Panc1 (cell line): ENCODE measurements at regions not wholly inside any gene's neighbourhood (a gene's known extent, or its start where the extent isn't known, plus 50 kb on each side); places are given as distances from the start of the nearest gene placed in this dataset.

Experiments
- ATAC-seq: fragments of 200-7000 bp; cut with Tn5 transposase; 2 replicates; pipeline ENCODE4 v1.9.1; 2020; ENCODE audit warnings: mild to moderate bottlenecking, moderate library complexity
- BruUV-seq: library from RNA; stranded (reverse); fragments of 400-500 nt; replicated peaks from 2 replicates; lab custom pipeline; 2021; lab: Mats Ljungman, UMichigan
- CTCF ChIA-PET: fragments of 300-600 bp; sonication (Branson Sonifier 250); formaldehyde crosslinking; loops from one replicate; lab custom pipeline; 2022; ENCODE audit warnings: antibody characterized with exemption; lab: Charles Lee
- POLR2A ChIA-PET: fragments of 300-600 bp; sonication (Branson Sonifier 250); formaldehyde crosslinking; loops from one replicate; lab custom pipeline; 2022; ENCODE audit warnings: antibody characterized with exemption; lab: Charles Lee
- DNase-seq: peaks from one replicate; pipeline ENCODE4 v3.0.0-alpha.2; 2010; ENCODE audit warnings: low read depth, low spot score
- H3K27ac ChIP-seq: 2 replicates; pipeline ENCODE4 v1.5.1; 2011; ENCODE audit warnings: mild to moderate bottlenecking, low read length, inconsistent platforms
- H3K27me3 ChIP-seq: fragments of 200-500 bp; sonication (Bioruptor generic); 2 replicates; pipeline ENCODE4 v1.6.0; 2014; ENCODE audit warnings: low read length, inconsistent platforms; ENCODE audit not compliant: control insufficient read depth, insufficient read depth
- H3K36me3 ChIP-seq: fragments of 200-500 bp; sonication (Bioruptor generic); 2 replicates; pipeline ENCODE4 v1.5.1; 2014; ENCODE audit warnings: inconsistent platforms, mild to moderate bottlenecking, low read length, moderate library complexity; ENCODE audit not compliant: control insufficient read depth, insufficient read depth
- H3K4me1 ChIP-seq: 2 replicates; pipeline ENCODE4 v1.5.1; 2011; ENCODE audit warnings: inconsistent platforms, mild to moderate bottlenecking, low read length, moderate library complexity; ENCODE audit not compliant: control insufficient read depth, insufficient read depth
- H3K4me3 ChIP-seq, 2 experiments: 2 replicates each; pipeline ENCODE4 v1.5.1; 2011 to 2012; ENCODE audit warnings: low read depth in 2 of 2, low read length in 2 of 2, mild to moderate bottlenecking in 2 of 2, inconsistent platforms in 1 of 2, moderate library complexity in 1 of 2
- H3K9me3 ChIP-seq: fragments of 200-500 bp; sonication (Bioruptor generic); 2 replicates; pipeline ENCODE4 v1.5.1; 2014; ENCODE audit warnings: low read depth, mild to moderate bottlenecking, inconsistent platforms, low read length, moderate library complexity; ENCODE audit not compliant: control insufficient read depth, insufficient read depth
- CTCF ChIP-seq: fragments of 450-650 bp; IDR thresholded peaks from 2 replicates; pipeline ENCODE4 v1.5.1; 2017; ENCODE audit warnings: mild to moderate bottlenecking
- POLR2AphosphoS5 ChIP-seq: IDR thresholded peaks from 2 replicates; pipeline ENCODE4 v1.6.1; 2012; ENCODE audit warnings: mild to moderate bottlenecking, low read depth, low read length, moderate library complexity
- REST ChIP-seq, 2 experiments: IDR thresholded peaks; 2 replicates each; pipeline ENCODE4 v1.6.1; 2011 to 2012; ENCODE audit warnings: low read depth in 2 of 2, control low read depth in 1 of 2, low read length in 1 of 2, mild to moderate bottlenecking in 1 of 2, moderate library complexity in 1 of 2; ENCODE audit not compliant: insufficient read depth in 1 of 2
- SIN3A ChIP-seq: IDR thresholded peaks from 2 replicates; pipeline ENCODE4 v1.6.1; 2012; ENCODE audit warnings: low read depth, mild to moderate bottlenecking, low read length, moderate library complexity, borderline replicate concordance; ENCODE audit not compliant: insufficient read depth
- TCF7L2 ChIP-seq: IDR thresholded peaks from 2 replicates; pipeline ENCODE4 v1.6.1; 2011; ENCODE audit warnings: mild to moderate bottlenecking, low read depth, low read length, inconsistent platforms
- in situ Hi-C: cut with HindIII; loops from 2 replicates; pipeline ENCODE4 v1.10.0; 2016; ENCODE audit warnings: low sequenced_read_pairs, low pct_unique_long_range_greater_than_20kb
- intact Hi-C: fragments of 100-400 bp; cut with micrococcal nuclease; formaldehyde crosslinking; loops from one replicate; pipeline ENCODE4 v1.10.0; 2022; ENCODE audit not compliant: unreplicated experiment

DNA sequence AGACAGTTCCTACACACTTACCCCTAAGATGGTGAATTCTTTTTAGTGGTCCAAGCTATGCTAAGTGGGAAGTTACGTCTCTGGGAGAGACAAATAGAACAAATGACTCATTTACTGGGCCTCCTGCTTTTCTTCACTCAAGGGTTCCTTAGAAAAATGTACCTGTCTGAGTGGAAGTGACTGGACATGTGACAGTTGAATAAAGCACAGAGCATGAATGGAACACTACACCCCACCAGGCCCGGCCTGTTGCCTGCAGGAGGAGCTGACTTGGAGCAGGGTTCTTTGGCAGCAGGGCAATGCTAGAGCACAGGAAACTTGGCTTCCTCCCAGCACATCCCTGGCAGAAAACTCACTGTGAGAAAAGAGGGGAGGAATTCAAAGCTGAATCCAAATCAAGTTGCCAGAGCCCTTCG, 451.0 kb upstream of the SETBP1 start:
- no peak overlapping the region for H3K27ac ChIP-seq
- no peak for ATAC-seq
- BruUV-seq = no TSS peak
- in situ Hi-C loops (no loop called here), intact Hi-C loops (no loop called here)
- no peaks in the 10 kb centered on the region for H3K36me3 ChIP-seq
- no peaks in the 10 kb centered on the region for H3K27me3 ChIP-seq
- H3K9me3 ChIP-seq = no peaks in the 10 kb centered on the region
- POLR2A ChIA-PET = no interaction called here
- H3K4me1 ChIP-seq = no peaks in the 10 kb centered on the region
- CTCF ChIA-PET = no interaction called here
- TF ChIP-seq POLR2AphosphoS5 (no peak), SIN3A (no peak), CTCF (no peak), TCF7L2 (no peak), REST (IDR thresholded peaks at IDR 0.05; ENCODE audit: insufficient read depth in 1 of 2, low read depth in 2 of 2, low read length in 1 of 2) (no peak)
- no peak for DNase-seq
- H3K4me3 ChIP-seq = no peak overlapping the region

DNA sequence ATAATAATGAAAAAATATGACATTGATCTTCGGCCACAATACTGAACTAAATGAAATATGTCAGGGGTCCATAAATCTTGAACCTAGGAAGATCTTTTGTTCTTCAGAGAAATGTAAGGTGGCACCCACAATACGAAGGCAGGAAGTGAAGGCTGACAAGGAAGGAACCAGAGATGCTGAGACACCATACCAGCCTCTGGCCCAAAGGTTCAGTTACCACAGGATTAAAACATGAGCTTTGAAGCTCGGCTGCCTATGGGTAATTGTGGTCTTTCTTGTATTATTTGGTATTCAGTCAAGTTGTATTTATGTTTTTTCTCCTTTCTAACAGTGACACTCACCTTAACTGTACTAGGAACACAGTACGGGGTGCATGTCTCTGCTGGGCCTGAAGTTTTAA, 448.8 kb upstream of the SETBP1 start:
- Histone ChIP-seq H3K4me1 (no peaks in the 10 kb centered on the region), H3K27ac (no peak overlapping the region), H3K9me3 (no peaks in the 10 kb centered on the region), H3K36me3 (no peaks in the 10 kb centered on the region), H3K27me3 (no peaks in the 10 kb centered on the region), H3K4me3 (no peak overlapping the region)
- intact Hi-C loops = no loop called here
- no peak for TF ChIP-seq REST (IDR thresholded peaks at IDR 0.05; ENCODE audit: insufficient read depth in 1 of 2, low read depth in 2 of 2, low read length in 1 of 2)
- TF ChIP-seq TCF7L2 = no peak
- no peak for TF ChIP-seq POLR2AphosphoS5
- no peak for TF ChIP-seq CTCF
- no peak for TF ChIP-seq SIN3A
- CTCF ChIA-PET = no interaction called here
- DNase-seq = no peak
- POLR2A ChIA-PET = no interaction called here
- BruUV-seq = no TSS peak
- no peak for ATAC-seq
- in situ Hi-C loops = no loop called here
